Suprapubic skin (tissue), 3 donors: ENCODE measurements at regions not wholly inside any gene's neighbourhood (a gene's known extent, or its start where the extent isn't known, plus 50 kb on each side); places are given as distances from the start of the nearest gene placed in this dataset.

Experiments
- CTCF ChIP-seq, 2 donors: fragments of 200-600 bp in 1 of 2; fragments of 450-650 bp in 1 of 2; sonication (generic) in 1 of 2; IDR thresholded peaks; one replicate each; pipeline ENCODE4 v1.5.1; 2016 to 2019; ENCODE audit warnings: antibody characterized with exemption in 2 of 2, mild to moderate bottlenecking in 1 of 2, moderate library complexity in 1 of 2
- POLR2AphosphoS5 ChIP-seq, 3 donors: sonication (generic); formaldehyde crosslinking; IDR thresholded peaks; one replicate each; pipeline ENCODE4 v1.6.1; 2017; ENCODE audit warnings: antibody characterized with exemption in 3 of 3

GRCh38 chr11:80524349-80524748, 1083.5 kb upstream of the TENM4 start:
- no peak for TF ChIP-seq POLR2AphosphoS5 (IDR thresholded peaks at IDR 0.05)
- TF ChIP-seq CTCF (IDR thresholded peaks at IDR 0.05), result no peak
